ENCODE measurements at regions not wholly inside any gene's neighbourhood (a gene's known extent, or its start where the extent isn't known, plus 50 kb on each side); places are given as distances from the start of the nearest gene placed in this dataset.

- no peak for TF ChIP-seq CTCF (IDR thresholded peaks at IDR 0.05)
- TF ChIP-seq EP300 (IDR thresholded peaks at IDR 0.05), result no peak
Observed at GRCh38 chr1:228945885-228946284, 210.6 kb downstream of the RHOU start.
